GM12891 (cell line): ENCODE measurements at regions not wholly inside any gene's neighbourhood (a gene's known extent, or its start where the extent isn't known, plus 50 kb on each side); places are given as distances from the start of the nearest gene placed in this dataset.

Experiments
- DNase-seq: peaks from one replicate; pipeline ENCODE4 v3.0.0; 2011; ENCODE audit warnings: low spot score; ENCODE audit not compliant: insufficient read length
- FAIRE-seq: peaks from 2 replicates; lab custom pipeline; 2011; peaks lifted over from hg19 to GRCh38; lab: Jason Lieb, UNC
- PAX5 ChIP-seq: IDR thresholded peaks from 2 replicates; pipeline ENCODE4 v1.6.1; 2011; ENCODE audit warnings: low read length, moderate library complexity, mild to moderate bottlenecking; ENCODE audit not compliant: insufficient read depth, severe bottlenecking
- POLR2A ChIP-seq: IDR thresholded peaks from 2 replicates; pipeline ENCODE4 v1.6.1; 2011; ENCODE audit warnings: low read depth, low read length, control low read depth
- POLR2AphosphoS5 ChIP-seq: IDR thresholded peaks from 2 replicates; pipeline ENCODE4 v1.6.1; 2011; ENCODE audit warnings: low read depth, low read length, control low read depth
- POU2F2 ChIP-seq: IDR thresholded peaks from 2 replicates; pipeline ENCODE4 v1.6.1; 2011; ENCODE audit warnings: low read depth, mild to moderate bottlenecking, control low read depth, low read length, moderate library complexity
- SPI1 ChIP-seq: IDR thresholded peaks from 2 replicates; pipeline ENCODE4 v1.6.1; 2011; ENCODE audit warnings: low read depth, low read length, control low read depth
- TAF1 ChIP-seq: IDR thresholded peaks from 2 replicates; pipeline ENCODE4 v1.6.1; 2011; ENCODE audit warnings: low read depth, low read length, control low read depth

DNA sequence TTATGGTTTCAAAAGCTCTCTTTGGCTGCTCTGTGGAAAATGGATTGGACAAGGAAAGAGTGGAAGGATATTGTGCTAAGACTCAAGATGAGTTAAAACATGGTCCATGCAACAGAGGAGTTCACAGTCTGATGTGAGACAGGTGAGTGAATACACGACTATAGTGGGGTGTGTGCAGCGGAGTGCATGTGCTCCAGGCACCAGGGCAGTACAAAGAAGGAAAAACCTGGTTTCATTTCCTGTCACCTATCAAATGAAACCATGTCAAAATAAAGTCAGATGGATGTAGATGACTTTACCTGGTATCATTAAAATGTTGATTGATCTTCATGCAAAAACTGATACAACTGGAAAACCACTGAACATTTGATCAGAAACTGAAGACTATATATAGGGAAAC is 241.0 kb upstream of the RASGEF1B start:
- TF ChIP-seq POU2F2 (no peak), PAX5 (no peak), SPI1 (no peak), POLR2AphosphoS5 (no peak), TAF1 (no peak)
- DNase-seq (no peak), FAIRE-seq (no peak)

DNA sequence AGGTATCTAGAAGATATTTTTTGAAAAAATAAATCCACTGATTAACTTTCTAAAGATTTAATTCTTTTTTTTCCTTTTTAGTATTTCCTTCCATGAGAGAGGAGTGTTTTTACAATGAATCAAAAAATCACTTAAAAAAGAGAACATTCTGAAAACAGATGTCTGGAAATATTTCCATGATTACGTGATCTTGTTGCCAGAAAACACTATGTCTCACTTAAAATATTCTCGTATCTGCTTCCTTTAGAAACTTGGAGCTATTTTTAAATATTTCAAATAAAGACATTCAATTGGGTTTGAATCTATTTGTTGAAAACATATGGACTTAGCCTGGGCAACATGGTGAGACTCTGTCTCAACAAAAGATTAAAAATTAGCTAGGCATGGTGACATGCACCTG is 232.8 kb upstream of the RASGEF1B start:
- DNase-seq (no peak), FAIRE-seq (no peak)
- TF ChIP-seq SPI1, result no peak
- TF ChIP-seq PAX5, result no peak
- no peak for TF ChIP-seq TAF1
- no peak for TF ChIP-seq POU2F2
- no peak for TF ChIP-seq POLR2A
- no peak for TF ChIP-seq POLR2AphosphoS5

DNA sequence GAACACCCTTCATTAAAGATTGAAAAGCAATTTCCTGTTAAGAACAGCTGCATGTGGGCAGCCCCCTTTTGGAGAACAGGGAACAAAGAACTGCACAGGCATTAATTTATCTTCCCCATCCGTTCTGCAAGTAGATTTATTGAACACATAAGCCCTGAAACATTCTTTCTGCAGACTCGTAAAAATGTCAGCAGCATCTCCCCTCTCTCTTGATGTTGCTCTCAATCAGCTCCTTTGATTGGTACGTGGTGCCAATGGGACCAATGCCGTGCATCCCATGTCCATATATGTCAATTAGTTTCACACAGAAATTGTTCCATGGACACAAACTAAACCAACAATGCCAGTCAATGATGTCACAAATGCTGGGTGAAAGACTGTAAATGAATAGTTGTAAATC is 228.5 kb upstream of the RASGEF1B start:
- TF ChIP-seq POLR2A, result no peak
- no peak for TF ChIP-seq TAF1
- TF ChIP-seq POU2F2, result no peak
- TF ChIP-seq PAX5, result no peak
- no peak for TF ChIP-seq SPI1
- no peak for TF ChIP-seq POLR2AphosphoS5
- DNase-seq (no peak), FAIRE-seq (no peak)

DNA sequence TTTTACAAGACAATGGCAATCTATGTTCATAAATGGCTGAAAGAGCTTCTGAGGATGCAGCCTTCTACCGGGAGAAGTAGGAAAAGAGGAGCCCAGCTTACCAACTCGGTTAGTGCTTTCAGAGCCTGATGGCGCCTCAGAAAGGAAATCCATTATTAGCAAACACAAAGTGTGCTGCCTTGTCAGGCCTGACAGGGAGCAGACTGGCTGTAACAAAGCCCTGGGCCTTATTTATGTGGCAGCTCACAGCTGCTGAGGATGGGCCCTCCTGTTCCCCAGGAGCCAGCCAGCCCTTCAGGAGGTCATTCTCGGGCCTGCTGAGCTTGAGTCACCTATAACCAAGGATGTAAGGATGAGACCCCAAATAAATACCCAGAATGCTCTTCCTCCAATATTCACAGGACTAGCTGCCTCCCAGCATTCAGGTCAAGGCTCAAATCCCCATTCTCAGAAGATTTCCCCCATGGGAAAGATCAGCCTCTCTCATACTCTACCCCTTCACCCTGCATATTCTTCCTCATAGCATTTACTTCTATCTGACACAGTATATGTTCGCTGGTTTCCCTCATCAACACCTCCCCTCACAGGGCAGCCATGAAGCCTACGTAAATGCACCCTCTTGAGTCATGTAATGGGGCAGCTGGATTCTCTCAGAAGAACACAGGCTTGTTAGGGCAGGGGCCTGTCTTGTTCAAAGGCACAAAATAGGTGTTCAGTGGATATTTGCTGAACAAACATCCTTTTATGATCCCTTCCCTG is 227.0 kb upstream of the RASGEF1B start:
- DNase-seq, result no peak
- TF ChIP-seq POLR2AphosphoS5 (no peak), POU2F2 (no peak), TAF1 (no peak), POLR2A (no peak)
- no peak for FAIRE-seq

DNA sequence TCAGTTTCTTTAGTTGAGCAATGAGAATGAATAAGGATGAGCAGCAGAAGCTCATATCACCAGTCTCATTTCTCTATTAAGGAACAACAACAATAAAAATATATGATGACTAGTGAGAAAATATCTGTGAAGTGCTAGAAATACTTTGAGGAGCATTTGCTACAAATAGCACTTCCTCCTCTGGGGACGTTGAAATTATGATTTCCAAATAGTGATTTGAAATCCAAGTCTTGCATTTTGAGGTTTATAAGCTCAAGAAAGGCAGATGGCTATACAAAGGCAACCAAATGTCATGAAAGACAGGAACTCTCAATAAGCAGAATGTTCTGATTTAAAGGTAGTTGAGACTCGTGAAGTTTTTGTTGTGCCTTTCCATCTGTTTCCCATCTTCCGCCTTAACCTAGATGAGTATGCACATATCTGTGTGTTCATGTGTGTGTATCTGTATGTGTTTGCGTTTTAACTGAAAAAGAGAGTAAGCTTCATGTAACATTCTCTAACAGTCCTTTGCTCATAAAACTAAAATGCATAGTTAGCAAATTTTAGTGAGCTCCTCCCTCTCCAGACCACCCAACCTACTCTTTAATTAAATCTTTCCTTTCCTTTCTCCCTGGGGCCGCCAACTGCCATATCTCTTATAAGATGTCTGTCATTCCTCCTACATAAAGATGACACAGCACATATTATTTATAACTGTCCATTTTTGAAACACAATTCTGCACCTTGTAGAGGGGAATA is 222.6 kb upstream of the RASGEF1B start:
- no peak for FAIRE-seq
- no peak for DNase-seq
- TF ChIP-seq PAX5 (no peak), TAF1 (no peak), POLR2AphosphoS5 (no peak), SPI1 (no peak), POU2F2 (no peak), POLR2A (no peak)

DNA sequence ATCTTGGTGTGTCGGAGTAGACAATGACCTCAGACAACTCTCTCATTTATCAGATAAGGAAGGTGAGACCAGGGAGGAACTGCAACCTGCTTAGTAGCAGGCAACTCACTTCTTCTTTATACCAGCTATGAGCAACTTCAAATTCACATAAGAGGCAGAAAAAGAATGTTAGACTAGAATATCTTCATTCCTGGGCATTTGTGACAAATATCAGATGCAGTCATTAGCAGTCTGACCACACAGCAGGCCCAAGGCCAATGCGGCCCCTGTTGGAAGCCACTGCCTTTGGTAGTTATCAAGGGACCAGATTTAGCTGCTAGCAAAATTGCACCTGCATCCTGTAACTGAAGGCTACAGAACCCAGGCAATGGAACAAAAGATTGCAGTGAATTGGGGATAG is 219.2 kb upstream of the RASGEF1B start:
- no peak for FAIRE-seq
- TF ChIP-seq POLR2AphosphoS5 (no peak), POLR2A (no peak), TAF1 (no peak), POU2F2 (no peak), SPI1 (no peak), PAX5 (no peak)
- DNase-seq, result no peak

DNA sequence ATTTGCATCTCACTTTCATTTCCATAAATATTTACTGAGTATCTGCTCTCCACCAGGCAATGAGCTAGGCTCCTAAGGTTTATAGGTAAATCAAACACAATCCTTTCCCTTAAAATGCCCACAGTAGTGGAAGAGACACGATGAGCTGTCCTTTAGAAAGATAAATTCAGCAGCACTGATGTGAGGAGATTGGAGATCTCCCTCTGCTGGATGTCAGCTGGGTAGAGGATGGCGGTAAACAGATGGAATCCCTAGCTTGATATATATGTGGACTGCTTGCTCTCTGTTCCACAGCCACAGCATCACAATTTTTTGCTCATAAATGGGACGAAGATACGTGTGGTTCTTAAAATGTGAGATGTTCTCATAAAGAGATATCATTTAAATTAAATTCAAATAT is 216.4 kb upstream of the RASGEF1B start:
- FAIRE-seq, result no peak
- TF ChIP-seq POLR2A, result no peak
- no peak for TF ChIP-seq PAX5
- TF ChIP-seq POU2F2, result no peak
- TF ChIP-seq TAF1, result no peak
- TF ChIP-seq SPI1, result no peak
- no peak for TF ChIP-seq POLR2AphosphoS5
- no peak for DNase-seq

DNA sequence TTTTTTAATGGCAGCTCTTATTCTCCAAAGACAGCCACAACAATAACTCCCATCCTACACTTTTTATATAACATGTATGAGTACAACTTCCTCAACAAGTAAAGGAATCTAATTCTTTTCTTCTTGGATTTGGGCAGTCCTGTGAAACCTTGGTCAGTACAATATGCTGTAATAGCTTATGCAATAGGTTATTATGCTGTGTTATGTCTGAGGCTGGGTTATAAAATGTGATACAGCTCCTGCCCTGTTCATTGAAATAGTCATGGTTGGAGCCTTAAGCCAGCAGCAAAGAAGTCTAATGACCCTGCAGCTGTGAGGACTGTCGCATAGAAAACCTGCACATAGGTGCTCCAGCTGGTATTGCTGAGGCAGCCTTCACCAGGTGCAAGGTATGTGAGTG is 215.8 kb upstream of the RASGEF1B start:
- no peak for TF ChIP-seq PAX5
- TF ChIP-seq POLR2A, result no peak
- DNase-seq, result no peak
- FAIRE-seq, result no peak

DNA sequence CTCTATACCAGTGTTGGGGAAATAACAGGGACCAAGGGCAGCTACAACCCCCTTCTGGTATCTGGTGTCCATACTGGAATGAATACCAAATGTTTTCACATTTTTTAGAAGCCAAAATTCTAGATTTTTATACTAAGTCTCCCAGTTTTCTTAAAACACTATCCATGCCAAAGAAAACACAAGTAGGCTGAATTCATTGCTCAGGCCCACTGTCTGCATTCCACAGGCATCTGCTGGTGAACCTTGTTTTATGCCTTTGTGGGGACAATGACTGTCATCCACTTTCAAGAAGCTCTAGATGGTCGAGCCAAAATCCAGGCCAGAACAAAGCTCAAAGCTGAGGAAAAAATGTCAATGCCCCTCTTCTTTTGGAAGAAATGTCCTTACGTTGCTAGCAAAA is 213.4 kb upstream of the RASGEF1B start:
- no peak for TF ChIP-seq POU2F2
- TF ChIP-seq TAF1, result no peak
- no peak for DNase-seq
- FAIRE-seq, result no peak

DNA sequence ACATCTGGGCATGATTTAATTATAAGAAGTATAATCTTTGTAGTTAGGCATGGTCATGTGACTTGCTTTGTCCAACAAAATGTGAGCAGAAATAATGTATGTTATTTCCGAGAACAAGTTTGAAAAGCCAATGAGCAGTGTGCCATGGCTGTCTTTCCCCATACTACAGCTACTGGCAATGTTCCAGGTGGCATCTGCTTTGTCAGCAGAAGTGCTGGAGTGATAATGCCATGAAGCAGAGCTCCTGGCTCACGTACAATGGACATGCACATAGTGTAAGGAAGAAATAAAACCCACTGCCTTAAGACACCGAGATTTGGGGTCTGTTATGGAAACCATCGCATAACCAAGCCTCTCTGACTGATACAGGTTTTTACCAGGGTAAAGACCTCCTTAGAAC is 212.6 kb upstream of the RASGEF1B start:
- DNase-seq, result no peak
- no peak for TF ChIP-seq SPI1
- no peak for TF ChIP-seq TAF1
- TF ChIP-seq POLR2A, result no peak
- no peak for TF ChIP-seq POU2F2
- TF ChIP-seq PAX5, result no peak
- TF ChIP-seq POLR2AphosphoS5, result no peak
- no peak for FAIRE-seq
